ENCODE measurements at regions not wholly inside any gene's neighbourhood (a gene's known extent, or its start where the extent isn't known, plus 50 kb on each side); places are given as distances from the start of the nearest gene placed in this dataset.

DNA sequence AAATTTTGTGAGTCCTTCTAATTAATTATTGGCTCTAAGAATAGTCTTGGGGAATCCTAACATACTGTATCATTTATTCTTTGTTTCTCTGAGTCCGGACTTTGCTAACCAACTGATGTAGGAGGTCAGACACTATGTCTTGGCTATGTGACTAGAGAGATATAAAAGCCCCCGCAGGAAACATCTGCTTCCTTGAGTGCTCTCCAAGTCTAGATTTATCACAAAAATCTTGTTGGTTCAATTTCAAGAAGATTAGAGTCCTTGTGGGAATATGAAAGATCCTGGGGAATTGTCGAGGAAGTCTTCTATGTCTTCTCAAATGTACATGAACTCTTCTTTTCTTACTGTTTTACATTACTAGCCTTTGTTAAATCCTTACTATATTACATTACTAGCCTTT, 1712.5 kb downstream of the NCAM2 start:
- DNase-seq (ENCODE audit: extremely low spot score): no peak
- POLR2A ChIA-PET: no interaction called here
- TF ChIP-seq, protein P1, sequence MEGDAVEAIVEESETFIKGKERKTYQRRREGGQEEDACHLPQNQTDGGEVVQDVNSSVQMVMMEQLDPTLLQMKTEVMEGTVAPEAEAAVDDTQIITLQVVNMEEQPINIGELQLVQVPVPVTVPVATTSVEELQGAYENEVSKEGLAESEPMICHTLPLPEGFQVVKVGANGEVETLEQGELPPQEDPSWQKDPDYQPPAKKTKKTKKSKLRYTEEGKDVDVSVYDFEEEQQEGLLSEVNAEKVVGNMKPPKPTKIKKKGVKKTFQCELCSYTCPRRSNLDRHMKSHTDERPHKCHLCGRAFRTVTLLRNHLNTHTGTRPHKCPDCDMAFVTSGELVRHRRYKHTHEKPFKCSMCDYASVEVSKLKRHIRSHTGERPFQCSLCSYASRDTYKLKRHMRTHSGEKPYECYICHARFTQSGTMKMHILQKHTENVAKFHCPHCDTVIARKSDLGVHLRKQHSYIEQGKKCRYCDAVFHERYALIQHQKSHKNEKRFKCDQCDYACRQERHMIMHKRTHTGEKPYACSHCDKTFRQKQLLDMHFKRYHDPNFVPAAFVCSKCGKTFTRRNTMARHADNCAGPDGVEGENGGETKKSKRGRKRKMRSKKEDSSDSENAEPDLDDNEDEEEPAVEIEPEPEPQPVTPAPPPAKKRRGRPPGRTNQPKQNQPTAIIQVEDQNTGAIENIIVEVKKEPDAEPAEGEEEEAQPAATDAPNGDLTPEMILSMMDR (IDR thresholded peaks at IDR 0.05; ENCODE audit: control extremely low read depth, extremely low read depth, low read depth, missing control alignments): no peak

DNA sequence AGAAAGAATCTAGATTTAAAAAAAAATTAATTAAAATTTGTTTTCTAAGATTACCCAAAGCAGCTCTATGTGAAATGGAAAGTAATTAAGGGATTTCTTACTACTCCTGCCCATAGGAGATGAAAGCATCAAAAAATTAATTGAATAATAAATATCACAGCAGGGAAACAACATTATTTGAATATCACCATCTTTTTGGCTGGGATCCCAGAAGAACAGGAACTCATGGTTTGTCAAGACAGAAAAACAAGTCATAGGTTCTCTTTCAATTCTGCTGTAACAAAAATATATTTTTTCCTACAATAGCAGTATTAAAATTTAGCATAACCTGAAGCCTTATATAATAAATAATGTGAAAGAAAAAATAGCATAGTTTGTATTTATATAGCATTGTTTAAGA, 1713.4 kb downstream of the NCAM2 start:
- POLR2A ChIA-PET: no interaction called here
- TF ChIP-seq, protein P1 (IDR thresholded peaks at IDR 0.05; ENCODE audit: control extremely low read depth, extremely low read depth, low read depth, missing control alignments): no peak
- CTCF ChIA-PET: no interaction called here

More for the DNA sequence above, 1712.5 kb downstream of the NCAM2 start:
- CTCF ChIA-PET: interaction anchor here (1.1 kb wide), 1 partner anchor 10 kb away, joined by 3 read pairs; no protein-coding TSS in a partner anchor

DNA sequence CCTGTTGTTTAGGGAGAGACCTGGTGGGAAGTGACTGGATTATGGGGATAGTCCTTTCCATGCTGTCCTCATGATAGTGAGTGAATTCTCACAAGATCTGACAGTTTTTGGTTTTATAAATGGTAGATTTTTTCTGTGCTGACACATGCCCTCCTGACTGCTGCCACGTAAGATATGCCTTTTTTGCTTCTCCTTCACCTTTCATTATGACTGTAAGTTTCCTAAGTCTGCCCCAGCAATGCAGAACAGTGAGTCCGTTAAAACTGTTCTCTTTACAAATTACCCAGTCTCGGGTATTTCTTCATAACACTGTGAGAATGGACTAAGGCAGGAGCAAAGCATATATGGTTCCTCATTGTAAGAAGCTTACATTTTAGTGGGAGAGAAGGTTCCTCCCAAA, 1727.2 kb downstream of the NCAM2 start:
- TF ChIP-seq, protein P1 (IDR thresholded peaks at IDR 0.05; ENCODE audit: control extremely low read depth, extremely low read depth, low read depth, missing control alignments): no peak
- POLR2A ChIA-PET: no interaction called here
- DNase-seq (ENCODE audit: extremely low spot score): no peak
- CTCF ChIA-PET: interaction anchor here (0.9 kb wide), 1 partner anchor 9 kb away, joined by 3 read pairs; no protein-coding TSS in a partner anchor

More for the DNA sequence above, 1713.4 kb downstream of the NCAM2 start:
- no peak for DNase-seq (ENCODE audit: extremely low spot score)

DNA sequence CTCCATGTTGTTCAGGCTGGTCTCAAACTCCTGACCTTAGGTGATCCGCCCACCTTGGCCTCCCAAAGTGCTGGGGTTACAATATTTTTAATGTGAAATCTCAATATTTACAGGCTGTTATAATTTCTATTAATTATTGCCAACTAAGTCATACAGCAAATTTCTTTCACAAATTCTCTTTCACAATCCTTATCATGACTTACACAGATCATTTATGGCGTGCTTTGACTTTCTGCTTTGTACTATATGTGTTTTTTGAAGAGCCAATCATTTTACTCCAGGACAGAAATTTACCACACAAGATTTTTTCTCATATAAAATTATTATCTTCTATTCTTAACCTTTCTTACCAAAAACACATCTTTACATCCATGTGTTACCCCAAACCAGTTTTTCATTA, 1729.9 kb downstream of the NCAM2 start:
- TF ChIP-seq, protein P1 (IDR thresholded peaks at IDR 0.05; ENCODE audit: control extremely low read depth, extremely low read depth, low read depth, missing control alignments): no peak
- no peak for DNase-seq (ENCODE audit: extremely low spot score)
- POLR2A ChIA-PET: no interaction called here
- CTCF ChIA-PET: no interaction called here

DNA sequence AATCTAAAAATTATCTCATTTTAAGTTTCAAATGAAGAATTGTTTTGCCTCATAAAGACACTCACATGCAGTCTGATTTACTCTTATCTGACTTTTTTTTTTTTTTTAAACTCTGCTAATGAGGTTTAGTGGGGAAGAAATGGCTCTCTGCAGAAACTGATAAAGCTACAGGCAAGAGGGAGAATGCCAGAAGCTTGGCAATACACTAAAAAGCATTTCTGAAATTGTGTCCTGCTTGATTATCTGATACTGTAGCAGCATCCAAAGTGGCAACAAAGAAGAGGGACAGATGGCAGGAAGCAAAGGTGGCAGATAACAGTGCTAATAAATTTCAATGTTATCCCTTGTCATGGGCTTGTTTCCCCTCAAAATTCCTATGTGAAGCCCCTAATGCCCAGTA, 1744.9 kb downstream of the NCAM2 start:
- no peak for DNase-seq (ENCODE audit: extremely low spot score)
- ChIA-PET CTCF (no interaction called here), POLR2A (no interaction called here)
- TF ChIP-seq, protein P1 (IDR thresholded peaks at IDR 0.05; ENCODE audit: control extremely low read depth, extremely low read depth, low read depth, missing control alignments): no peak

DNA sequence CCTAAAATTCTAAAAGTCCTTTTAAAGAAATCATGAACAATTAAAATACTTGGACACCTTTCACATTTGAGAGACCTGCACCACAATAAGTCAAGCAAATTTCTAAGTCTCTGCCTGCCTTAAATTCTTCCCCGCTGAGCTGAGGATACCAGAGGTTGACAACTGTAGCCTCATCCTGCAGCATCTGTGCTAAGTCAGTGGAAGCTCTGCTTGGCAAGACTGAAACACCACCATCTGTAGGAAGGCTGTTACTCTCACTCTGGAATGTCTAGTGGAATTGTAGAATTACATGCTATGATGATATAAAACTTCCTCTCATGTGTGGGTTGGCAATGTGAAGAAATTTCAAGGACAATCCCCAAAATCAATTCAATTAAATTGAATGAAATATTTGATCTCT, 1756.5 kb downstream of the NCAM2 start:
- TF ChIP-seq, protein P1 (IDR thresholded peaks at IDR 0.05; ENCODE audit: control extremely low read depth, extremely low read depth, low read depth, missing control alignments): no peak

DNA sequence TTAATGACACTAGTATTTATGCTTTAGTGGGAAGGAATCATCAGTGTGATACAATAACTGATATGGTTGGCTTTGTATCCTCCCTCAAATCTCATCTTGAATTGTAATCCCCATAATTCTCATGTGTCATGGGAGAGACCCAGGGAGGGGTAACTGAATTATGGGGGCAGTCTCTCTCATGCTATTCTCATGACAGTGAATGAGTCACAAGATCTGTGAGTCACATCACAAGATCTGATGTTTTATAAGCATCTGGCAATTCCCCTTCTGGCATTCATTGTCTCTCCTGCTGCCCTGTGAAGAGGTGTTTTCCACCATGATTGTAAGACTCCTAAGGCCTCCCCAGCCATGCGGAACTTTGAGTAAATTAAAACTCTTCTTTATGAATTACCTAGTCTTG, 1760.3 kb downstream of the NCAM2 start:
- ChIA-PET POLR2A (no interaction called here), CTCF (no interaction called here)
- no peak for DNase-seq (ENCODE audit: extremely low spot score)
- TF ChIP-seq, protein P1 (IDR thresholded peaks at IDR 0.05; ENCODE audit: control extremely low read depth, extremely low read depth, low read depth, missing control alignments): no peak

More for the DNA sequence above, 1756.5 kb downstream of the NCAM2 start:
- ChIA-PET POLR2A (no interaction called here), CTCF (no interaction called here)
- no peak for DNase-seq (ENCODE audit: extremely low spot score)
